ENCODE measurements at regions not wholly inside any gene's neighbourhood (a gene's known extent, or its start where the extent isn't known, plus 50 kb on each side); places are given as distances from the start of the nearest gene placed in this dataset.

GRCh38 chr1:79376106-79376505, 369.6 kb upstream of the ADGRL4 start:
- TF ChIP-seq CTCF (IDR thresholded peaks at IDR 0.05) (no peak), POLR2A (IDR thresholded peaks at IDR 0.05) (no peak)
